Gastrocnemius medialis (tissue), 4 donors: ENCODE measurements at regions not wholly inside any gene's neighbourhood (a gene's known extent, or its start where the extent isn't known, plus 50 kb on each side); places are given as distances from the start of the nearest gene placed in this dataset.
"Not testable (repeated sequence)": the region's sequence is repeated elsewhere in the genome, so short reads cannot be mapped to it uniquely, and the experiment has no call there.

Source experiments
- POLR2A ChIP-seq, 2 donors: fragments of 450-650 bp; IDR thresholded peaks; one replicate each; pipeline ENCODE4 v1.6.1; 2017; ENCODE audit warnings: antibody characterized with exemption in 2 of 2, mild to moderate bottlenecking in 2 of 2, moderate library complexity in 2 of 2
- TF ChIP-seq, protein P1 (sequence below), 5 experiments: fragments of 450-650 bp in 3 of 5; fragments of 200-600 bp in 2 of 5; sonication (generic) in 2 of 5; IDR thresholded peaks in 4 of 5; conservative IDR thresholded peaks in 1 of 5; 1 replicate in 4 of 5; 2 replicates in 1 of 5; pipeline ENCODE4 v1.5.1; 2016 to 2019; ENCODE audit warnings: antibody characterized with exemption in 5 of 5, mild to moderate bottlenecking in 3 of 5, moderate library complexity in 3 of 5

DNA sequence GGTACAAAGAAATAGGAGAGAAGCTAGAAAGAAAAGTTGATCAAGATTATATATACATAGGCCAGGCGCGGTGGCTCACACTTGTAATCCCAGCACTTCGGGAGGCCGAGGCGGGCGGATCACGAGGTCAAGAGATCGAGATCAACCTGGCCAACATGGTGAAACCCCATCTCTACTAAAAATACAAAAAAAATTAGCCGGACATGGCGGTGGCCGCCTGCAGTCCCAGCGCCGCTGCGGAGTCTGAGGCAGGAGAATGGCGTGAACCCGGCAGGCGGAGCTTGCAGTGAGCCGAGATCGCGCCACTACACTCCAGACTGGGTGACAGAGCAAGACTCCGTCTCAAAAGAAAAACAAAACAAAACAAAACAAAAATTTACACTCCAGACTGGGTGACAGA lies 798.3 kb upstream of the CDH9 start:
- TF ChIP-seq, protein P1, sequence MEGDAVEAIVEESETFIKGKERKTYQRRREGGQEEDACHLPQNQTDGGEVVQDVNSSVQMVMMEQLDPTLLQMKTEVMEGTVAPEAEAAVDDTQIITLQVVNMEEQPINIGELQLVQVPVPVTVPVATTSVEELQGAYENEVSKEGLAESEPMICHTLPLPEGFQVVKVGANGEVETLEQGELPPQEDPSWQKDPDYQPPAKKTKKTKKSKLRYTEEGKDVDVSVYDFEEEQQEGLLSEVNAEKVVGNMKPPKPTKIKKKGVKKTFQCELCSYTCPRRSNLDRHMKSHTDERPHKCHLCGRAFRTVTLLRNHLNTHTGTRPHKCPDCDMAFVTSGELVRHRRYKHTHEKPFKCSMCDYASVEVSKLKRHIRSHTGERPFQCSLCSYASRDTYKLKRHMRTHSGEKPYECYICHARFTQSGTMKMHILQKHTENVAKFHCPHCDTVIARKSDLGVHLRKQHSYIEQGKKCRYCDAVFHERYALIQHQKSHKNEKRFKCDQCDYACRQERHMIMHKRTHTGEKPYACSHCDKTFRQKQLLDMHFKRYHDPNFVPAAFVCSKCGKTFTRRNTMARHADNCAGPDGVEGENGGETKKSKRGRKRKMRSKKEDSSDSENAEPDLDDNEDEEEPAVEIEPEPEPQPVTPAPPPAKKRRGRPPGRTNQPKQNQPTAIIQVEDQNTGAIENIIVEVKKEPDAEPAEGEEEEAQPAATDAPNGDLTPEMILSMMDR (IDR thresholded peaks at IDR 0.05 in 4 of 5, conservative IDR thresholded peaks at IDR 0.05 in 1 of 5) = not testable (repeated sequence)
- TF ChIP-seq POLR2A (IDR thresholded peaks at IDR 0.05) = not testable (repeated sequence)
